GM18507 (cell line): ENCODE measurements at regions not wholly inside any gene's neighbourhood (a gene's known extent, or its start where the extent isn't known, plus 50 kb on each side); places are given as distances from the start of the nearest gene placed in this dataset.

ENCODE experiments used
- DNase-seq: peaks from one replicate; pipeline ENCODE4 v3.0.0; 2011; ENCODE audit warnings: low read depth; ENCODE audit not compliant: insufficient read length; ENCODE audit errors: extremely low spot score
- FAIRE-seq: peaks from 2 replicates; lab custom pipeline; 2011; peaks lifted over from hg19 to GRCh38; lab: Jason Lieb, UNC

DNA sequence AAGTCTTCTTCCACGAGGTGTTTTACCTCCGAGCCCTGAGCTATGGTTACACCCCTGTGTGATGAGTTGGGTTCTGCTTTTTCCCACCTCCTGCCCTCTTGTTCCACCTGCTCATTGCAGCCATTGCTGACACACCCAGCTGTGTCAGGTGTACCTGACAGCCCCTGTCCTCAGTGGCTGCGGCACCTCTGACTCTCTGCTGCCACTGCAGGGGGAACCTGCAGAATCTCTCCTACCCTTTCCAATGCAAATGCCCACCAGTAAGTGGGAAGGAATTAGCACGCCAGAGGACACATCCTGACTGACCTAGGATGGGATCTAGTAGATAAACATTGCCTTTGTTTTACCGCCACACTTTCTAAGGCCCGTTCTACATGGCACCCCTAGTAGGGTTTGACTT lies 600.9 kb upstream of the MKI67 start:
- FAIRE-seq (no peak), DNase-seq (no peak)

DNA sequence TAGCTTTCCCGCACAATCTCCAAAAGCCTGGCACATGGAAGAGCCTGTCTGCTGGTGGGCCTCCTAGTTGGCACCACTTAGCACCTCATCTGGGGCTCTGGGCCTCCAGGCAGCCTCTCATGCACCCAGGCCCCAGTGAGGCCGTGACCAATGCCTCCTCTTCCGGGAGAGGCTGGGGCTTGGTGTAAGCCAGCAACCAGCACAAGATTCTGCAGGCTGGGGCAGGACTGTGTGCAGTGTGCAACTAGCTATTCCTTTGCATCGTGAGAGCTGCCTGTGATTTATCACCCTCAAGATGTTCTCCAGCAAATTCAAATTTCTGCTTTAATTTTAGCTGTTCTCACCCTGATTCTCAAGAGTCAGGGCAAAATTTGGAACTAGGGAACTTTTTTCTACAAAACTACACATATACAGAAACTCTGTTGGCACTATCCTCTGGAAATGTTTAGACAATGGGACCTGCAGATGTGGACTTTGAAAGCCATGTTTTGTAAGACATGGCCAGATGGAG lies 603.7 kb upstream of the MKI67 start:
- DNase-seq = no peak
- no peak for FAIRE-seq

DNA sequence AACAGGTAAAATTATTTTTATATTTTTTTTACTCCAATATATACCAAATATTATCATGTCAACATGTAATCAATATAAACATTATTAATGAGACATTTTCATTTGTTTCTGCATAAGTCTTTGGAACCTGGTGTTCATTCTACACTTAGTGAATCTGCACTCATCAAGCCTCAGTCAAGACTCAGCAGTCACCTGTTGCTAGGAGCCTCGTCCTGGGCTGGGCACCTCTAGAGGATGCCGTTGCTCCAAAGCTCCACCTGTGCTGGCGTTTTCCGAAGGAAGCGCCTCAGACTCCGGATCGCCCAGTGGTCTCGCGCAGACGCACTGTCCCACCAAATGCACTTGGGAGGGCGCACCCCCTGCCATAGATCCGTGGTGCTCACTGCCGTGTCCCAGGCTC lies 604.7 kb upstream of the MKI67 start:
- FAIRE-seq (no peak), DNase-seq (no peak)

DNA sequence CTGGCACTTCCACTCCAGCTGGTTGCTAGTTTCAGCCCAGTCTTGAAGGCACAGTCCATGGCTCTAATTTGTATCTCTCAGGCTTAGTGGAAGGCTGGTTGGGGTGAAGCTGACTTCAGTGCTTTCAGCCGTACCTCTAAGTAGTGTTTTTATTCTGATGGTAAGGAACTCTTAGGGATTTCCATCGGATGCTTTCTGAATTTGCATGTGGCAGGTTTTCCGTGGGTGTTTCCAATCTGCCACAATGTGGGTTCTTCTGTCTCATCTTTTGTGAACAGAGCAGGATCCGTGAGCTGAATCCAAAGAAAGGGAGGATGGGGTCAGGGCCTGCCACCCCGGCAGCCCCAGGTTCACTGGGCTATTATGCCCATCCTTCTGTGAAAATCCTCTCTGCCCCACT lies 607.9 kb upstream of the MKI67 start:
- DNase-seq = no peak
- FAIRE-seq = no peak

GRCh38 chr10:128734734-128735133 lies 608.5 kb upstream of the MKI67 start:
- no peak for DNase-seq
- no peak for FAIRE-seq

- FAIRE-seq = no peak
- DNase-seq = no peak
Observed at GRCh38 chr10:128735996-128736395, 609.8 kb upstream of the MKI67 start.

DNA sequence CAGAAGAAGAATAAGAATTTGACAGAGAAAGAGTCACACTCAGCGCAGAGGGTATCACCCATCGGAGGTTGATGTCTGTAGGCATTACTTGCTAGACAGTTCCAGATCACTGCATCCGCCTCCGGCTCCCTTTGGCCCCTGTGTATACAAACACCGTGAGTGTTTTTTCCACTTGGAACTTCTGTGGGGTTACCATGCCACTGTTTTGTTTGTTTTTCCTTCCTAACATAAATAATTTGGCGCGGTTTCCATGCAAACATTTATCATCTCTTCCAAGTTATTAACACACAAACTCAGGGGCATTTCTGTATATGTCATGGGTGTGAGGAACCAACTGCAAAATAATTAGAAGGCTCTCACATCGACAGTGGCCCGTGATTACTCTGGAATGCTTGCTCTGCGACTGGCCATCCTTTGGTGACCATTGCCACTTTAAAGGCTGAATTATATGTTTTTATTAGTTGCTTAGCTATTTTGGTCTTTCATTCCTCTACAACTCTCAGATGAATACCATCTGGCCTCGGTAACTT lies 612.2 kb upstream of the MKI67 start:
- DNase-seq = no peak
- no peak for FAIRE-seq

- DNase-seq = no peak
- no peak for FAIRE-seq
Observed at GRCh38 chr10:128739930-128740329, 613.7 kb upstream of the MKI67 start.

DNA sequence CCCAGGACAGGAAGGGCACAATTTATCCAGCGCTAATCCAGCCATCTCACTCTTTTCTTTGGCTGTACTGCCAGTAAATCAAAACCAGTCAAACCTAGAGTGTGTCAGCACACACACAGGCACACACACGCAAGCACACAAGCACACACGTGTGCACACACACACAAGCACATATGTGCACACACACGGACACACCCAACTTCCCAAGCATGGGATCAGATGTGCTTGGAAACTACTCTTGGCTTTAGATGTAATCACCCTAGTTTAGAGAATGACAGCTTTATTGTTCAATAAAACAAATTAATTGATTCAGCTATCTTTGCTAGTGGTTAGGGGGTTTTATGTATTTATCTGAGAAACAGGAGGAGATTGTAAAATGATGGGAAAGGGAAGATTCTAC lies 615.0 kb upstream of the MKI67 start:
- DNase-seq (no peak), FAIRE-seq (no peak)

- DNase-seq = no peak
- FAIRE-seq = no peak
Observed at GRCh38 chr10:128741680-128742079, 615.5 kb upstream of the MKI67 start.

- FAIRE-seq (no peak), DNase-seq (no peak)
Observed at GRCh38 chr10:128744092-128744491, 617.9 kb upstream of the MKI67 start.

- FAIRE-seq (no peak), DNase-seq (no peak)
Observed at GRCh38 chr10:128744811-128745305, 618.6 kb upstream of the MKI67 start.

GRCh38 chr10:128747582-128748346 lies 621.5 kb upstream of the MKI67 start:
- DNase-seq (no peak), FAIRE-seq (no peak)

DNA sequence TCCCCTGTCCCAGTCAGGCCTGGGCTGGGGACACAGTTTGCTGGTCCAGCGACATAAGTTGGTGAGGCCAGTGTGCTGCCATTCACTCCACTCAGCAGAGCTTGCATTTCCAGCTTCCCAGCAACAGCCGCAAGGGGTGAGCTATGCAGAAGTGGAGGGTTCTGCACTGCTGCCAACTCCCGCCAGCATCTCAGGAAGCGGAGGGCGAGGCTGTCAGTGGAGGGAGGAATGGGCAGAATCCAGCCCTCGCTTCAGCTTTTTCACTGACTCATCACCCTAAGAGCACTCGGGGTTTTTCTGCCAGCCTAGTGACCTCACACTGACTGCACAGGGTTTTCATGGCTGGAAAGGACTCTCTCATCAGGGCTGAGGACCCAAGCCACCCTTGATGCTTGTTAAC lies 625.1 kb upstream of the MKI67 start:
- DNase-seq = no peak
- FAIRE-seq = no peak

GRCh38 chr10:128751851-128752250 lies 625.6 kb upstream of the MKI67 start:
- FAIRE-seq (no peak), DNase-seq (no peak)

DNA sequence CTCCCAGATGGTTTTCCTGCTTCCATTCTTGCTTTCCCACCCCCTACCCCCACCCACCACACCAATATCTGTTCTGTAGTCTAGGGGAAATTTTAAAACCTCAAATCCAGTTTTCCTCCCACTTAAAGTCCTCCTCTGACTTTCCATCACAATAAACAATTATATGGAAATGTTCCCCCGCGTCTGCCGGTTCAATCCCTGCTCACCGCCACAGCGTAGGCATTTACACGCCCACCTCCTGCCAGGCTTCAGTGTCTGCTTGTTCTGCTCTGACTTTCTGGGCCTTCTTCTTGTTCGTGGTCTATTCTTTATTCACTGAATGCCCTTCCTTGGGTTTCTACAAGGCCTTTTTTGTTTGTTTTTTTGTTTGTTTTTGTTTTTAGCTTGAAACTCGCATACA lies 633.0 kb upstream of the MKI67 start:
- DNase-seq = no peak
- no peak for FAIRE-seq

DNA sequence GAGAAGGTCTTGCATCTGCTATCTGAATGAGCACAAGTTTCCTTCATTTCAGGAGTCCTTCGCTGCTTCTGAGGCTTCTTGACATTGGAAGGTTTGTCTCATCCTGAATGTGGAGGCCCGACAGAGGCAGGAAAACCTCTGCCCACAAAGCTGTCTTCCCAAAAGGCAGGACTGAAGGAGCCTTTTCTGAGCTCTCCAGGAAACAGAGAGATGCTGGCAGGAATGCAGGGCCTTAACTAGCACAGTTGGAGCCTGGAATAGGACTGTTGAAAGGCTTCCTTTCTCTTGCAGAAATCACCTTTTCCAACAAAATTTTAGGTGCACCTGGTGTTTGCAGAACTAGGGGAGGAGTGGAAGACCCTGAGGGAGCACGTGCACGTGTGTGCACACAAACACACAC lies 637.4 kb upstream of the MKI67 start:
- FAIRE-seq = no peak
- DNase-seq = no peak

GRCh38 chr10:128764190-128764589 lies 638.0 kb upstream of the MKI67 start:
- DNase-seq (no peak), FAIRE-seq (no peak)

GRCh38 chr10:128766915-128767314 lies 640.7 kb upstream of the MKI67 start:
- no peak for FAIRE-seq
- no peak for DNase-seq

DNA sequence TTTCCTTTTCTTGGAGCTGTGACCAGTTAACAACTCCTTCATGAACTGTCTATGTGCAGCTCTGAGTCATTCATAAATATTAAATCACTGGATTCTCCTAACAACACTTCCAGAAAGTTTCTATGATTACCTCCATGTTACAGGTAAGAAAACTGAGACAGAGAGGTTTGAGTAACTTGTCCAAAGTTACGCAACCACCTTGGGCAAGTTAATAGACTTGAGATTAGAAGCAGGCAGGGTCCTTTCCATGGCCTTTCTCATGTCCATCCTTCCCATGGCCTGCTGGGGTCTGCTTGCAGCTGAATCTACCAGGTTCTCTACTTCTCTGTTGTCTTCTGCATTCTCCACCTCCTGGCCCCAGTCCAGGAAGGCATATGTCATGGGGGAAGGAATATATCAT lies 648.8 kb upstream of the MKI67 start:
- FAIRE-seq = no peak
- DNase-seq = no peak

DNA sequence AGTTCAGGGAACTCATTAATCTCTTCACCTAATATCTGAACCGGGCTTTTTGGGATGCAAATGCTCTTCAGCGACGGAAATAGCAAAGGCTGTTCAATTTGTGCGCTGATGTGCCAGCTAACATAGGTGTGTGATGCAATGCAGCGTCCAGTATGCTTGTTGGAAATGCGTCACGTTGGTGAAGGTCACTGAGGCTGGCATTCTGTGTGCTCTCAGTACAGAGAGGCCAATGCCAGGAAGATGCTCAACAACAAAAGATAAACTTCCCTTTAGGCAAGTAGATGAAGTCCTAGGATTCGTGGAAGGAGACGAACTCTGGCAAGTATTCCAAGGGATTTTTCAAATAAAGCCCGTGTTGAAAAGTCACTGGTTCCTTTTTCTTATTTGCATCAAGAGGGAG lies 649.5 kb upstream of the MKI67 start:
- DNase-seq (no peak), FAIRE-seq (no peak)
